PC-3 (cell line): ENCODE measurements at regions not wholly inside any gene's neighbourhood (a gene's known extent, or its start where the extent isn't known, plus 50 kb on each side); places are given as distances from the start of the nearest gene placed in this dataset.

Experiments used
- ATAC-seq: fragments of 200-7000 bp; cut with Tn5 transposase; 2 replicates; pipeline ENCODE4 v1.9.1; 2020; ENCODE audit warnings: mild to moderate bottlenecking, moderate library complexity
- BruUV-seq: library from RNA; stranded (reverse); fragments of 400-500 nt; replicated peaks from 2 replicates; lab custom pipeline; 2021; lab: Mats Ljungman, UMichigan
- CTCF ChIA-PET: fragments of 300-600 bp; sonication (Branson Sonifier 250); formaldehyde crosslinking; loops from one replicate; lab custom pipeline; 2022; ENCODE audit warnings: antibody characterized with exemption; lab: Charles Lee
- POLR2A ChIA-PET: fragments of 300-600 bp; sonication (Branson Sonifier 250); formaldehyde crosslinking; loops from one replicate; lab custom pipeline; 2022; ENCODE audit warnings: antibody characterized with exemption; ENCODE audit not compliant: unreplicated experiment; lab: Charles Lee
- DNase-seq: peaks from one replicate; pipeline ENCODE4 v3.0.0-alpha.2; 2015
- H2AFZ ChIP-seq: fragments of 300-600 bp; sonication (generic); 2 replicates; pipeline ENCODE4 v1.6.0; 2016; ENCODE audit warnings: antibody characterized with exemption, low read length
- H3F3A ChIP-seq: fragments of 300-600 bp; sonication (generic); one replicate; pipeline ENCODE4 v1.6.0; 2017; ENCODE audit warnings: antibody characterized with exemption, low read length, control low read depth, mild to moderate bottlenecking; ENCODE audit not compliant: unreplicated experiment
- H3K27ac ChIP-seq: fragments of 300-600 bp; sonication (generic); 2 replicates; pipeline ENCODE4 v1.5.1; 2016; ENCODE audit warnings: mild to moderate bottlenecking, low read length
- H3K27me3 ChIP-seq: fragments of 300-600 bp; sonication (generic); 2 replicates; pipeline ENCODE4 v1.6.1; 2016; ENCODE audit warnings: low read length, mixed read lengths
- H3K36me3 ChIP-seq: fragments of 300-600 bp; sonication (generic); 2 replicates; pipeline ENCODE4 v1.6.1; 2016; ENCODE audit warnings: low read depth, mixed run types, low read length, mixed read lengths
- H3K4me1 ChIP-seq: fragments of 300-600 bp; sonication (generic); 2 replicates; pipeline ENCODE4 v1.5.1; 2016; ENCODE audit warnings: low read length; ENCODE audit not compliant: insufficient read depth
- H3K4me2 ChIP-seq: fragments of 300-600 bp; sonication (generic); 2 replicates; pipeline ENCODE4 v1.6.0; 2016; ENCODE audit warnings: low read length
- H3K4me3 ChIP-seq: fragments of 300-600 bp; sonication (generic); 2 replicates; pipeline ENCODE4 v1.5.1; 2016; ENCODE audit warnings: mild to moderate bottlenecking, low read length, mixed read lengths
- H3K79me2 ChIP-seq: fragments of 300-600 bp; sonication (generic); 2 replicates; pipeline ENCODE4 v1.6.1; 2017; ENCODE audit warnings: low read length, mixed read lengths
- H3K9ac ChIP-seq: fragments of 300-600 bp; sonication (generic); 2 replicates; pipeline ENCODE4 v1.6.0; 2016; ENCODE audit warnings: mild to moderate bottlenecking, low read length
- H3K9me2 ChIP-seq: fragments of 300-600 bp; sonication (generic); replicated peaks from 2 replicates; pipeline ENCODE4 v1.6.1; 2016; ENCODE audit warnings: mixed run types, low read length, mixed read lengths
- H3K9me3 ChIP-seq: fragments of 300-600 bp; sonication (generic); 2 replicates; pipeline ENCODE4 v1.6.1; 2016; ENCODE audit warnings: low read length, mixed read lengths
- H4K20me1 ChIP-seq: fragments of 300-600 bp; sonication (generic); 2 replicates; pipeline ENCODE4 v1.6.1; 2016; ENCODE audit warnings: low read length, mixed read lengths
- EZH2 ChIP-seq: fragments of 300-600 bp; sonication (generic); IDR thresholded peaks from one replicate; pipeline ENCODE4 v1.6.1; 2017; ENCODE audit warnings: antibody characterized with exemption, mild to moderate bottlenecking, low read length; ENCODE audit not compliant: unreplicated experiment
- EZH2phosphoT487 ChIP-seq: fragments of 300-600 bp; sonication (generic); IDR thresholded peaks from 2 replicates; pipeline ENCODE4 v1.6.1; 2018; ENCODE audit warnings: mild to moderate bottlenecking, antibody characterized with exemption, low read length, borderline replicate concordance
- intact Hi-C: fragments of 100-400 bp; cut with micrococcal nuclease; formaldehyde crosslinking; loops from 2 replicates; pipeline ENCODE4 v1.9.0; 2023
- TF ChIP-seq, protein P1 (sequence below): fragments of 300-600 bp; sonication (generic); conservative IDR thresholded peaks from 2 replicates; pipeline ENCODE4 v1.5.1; 2017; ENCODE audit warnings: antibody characterized with exemption, low read depth, mild to moderate bottlenecking, low read length

DNA sequence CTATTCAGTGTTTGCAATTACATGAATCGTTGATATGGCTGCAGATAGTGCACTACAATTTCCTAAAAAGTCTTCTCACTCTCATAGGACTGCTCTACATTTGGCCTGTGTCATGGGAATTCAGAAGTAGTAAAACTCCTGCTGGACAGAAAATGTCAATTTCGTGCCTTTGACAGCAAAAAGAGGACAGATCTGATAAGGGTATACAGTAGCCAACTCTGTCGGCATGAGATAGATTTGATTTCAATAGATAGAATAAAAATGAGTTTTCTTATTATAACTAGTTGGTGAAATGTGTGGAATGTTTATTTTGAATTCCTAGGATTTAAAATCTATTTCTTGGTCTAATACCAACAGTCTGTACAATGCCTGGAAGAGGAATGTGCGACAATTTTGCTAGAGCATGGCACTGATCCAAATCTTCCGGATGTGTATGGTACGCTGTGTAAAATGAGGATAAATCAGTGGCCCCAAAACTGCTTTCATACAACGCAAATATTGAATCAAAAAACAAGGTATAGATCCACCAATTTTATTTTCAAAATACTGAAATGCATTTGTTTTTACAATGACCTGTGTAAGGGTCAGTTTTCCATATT, 133.5 kb upstream of the CDK13 start:
- Histone ChIP-seq H3K79me2 (no peaks in the 10 kb centered on the region), H3F3A (no peaks in the 10 kb centered on the region), H3K9ac (no peak overlapping the region), H3K4me1 (no peaks in the 10 kb centered on the region), H3K9me3 (no peaks in the 10 kb centered on the region), H3K4me3 (no peak overlapping the region), H4K20me1 (no peaks in the 10 kb centered on the region), H2AFZ (no peak overlapping the region), H3K9me2 (no peaks in the 10 kb centered on the region), H3K27ac (no peak overlapping the region), H3K27me3 (peaks cover 79% of the 10 kb centered on the region), H3K36me3 (no peaks in the 10 kb centered on the region), H3K4me2 (no peak overlapping the region)
- ATAC-seq (no peak), DNase-seq (no peak)
- TF ChIP-seq EZH2phosphoT487 (no peak), EZH2 (no peak)
- TF ChIP-seq, protein P1, sequence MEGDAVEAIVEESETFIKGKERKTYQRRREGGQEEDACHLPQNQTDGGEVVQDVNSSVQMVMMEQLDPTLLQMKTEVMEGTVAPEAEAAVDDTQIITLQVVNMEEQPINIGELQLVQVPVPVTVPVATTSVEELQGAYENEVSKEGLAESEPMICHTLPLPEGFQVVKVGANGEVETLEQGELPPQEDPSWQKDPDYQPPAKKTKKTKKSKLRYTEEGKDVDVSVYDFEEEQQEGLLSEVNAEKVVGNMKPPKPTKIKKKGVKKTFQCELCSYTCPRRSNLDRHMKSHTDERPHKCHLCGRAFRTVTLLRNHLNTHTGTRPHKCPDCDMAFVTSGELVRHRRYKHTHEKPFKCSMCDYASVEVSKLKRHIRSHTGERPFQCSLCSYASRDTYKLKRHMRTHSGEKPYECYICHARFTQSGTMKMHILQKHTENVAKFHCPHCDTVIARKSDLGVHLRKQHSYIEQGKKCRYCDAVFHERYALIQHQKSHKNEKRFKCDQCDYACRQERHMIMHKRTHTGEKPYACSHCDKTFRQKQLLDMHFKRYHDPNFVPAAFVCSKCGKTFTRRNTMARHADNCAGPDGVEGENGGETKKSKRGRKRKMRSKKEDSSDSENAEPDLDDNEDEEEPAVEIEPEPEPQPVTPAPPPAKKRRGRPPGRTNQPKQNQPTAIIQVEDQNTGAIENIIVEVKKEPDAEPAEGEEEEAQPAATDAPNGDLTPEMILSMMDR = no peak
- POLR2A ChIA-PET = no interaction called here
- CTCF ChIA-PET = no interaction called here
- intact Hi-C loops = no loop called here
- no TSS peak for BruUV-seq

DNA sequence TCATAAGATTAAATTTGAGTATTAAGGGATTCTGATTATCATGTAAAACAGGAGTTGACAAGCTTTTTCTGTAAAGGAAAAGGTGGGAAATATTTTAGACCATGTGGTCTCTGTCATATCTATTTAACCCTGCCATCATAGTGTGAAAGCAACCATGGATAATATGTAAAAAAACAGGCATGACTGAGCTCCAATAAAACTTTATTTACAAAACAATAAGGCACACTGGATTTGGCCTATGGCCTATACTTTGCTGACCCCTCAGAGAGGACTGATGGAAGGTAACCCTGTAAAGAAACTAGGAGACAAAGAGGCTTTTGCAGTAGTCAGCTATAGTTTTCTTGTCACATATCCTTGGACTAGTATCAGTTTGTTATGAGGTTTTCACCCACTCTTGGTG, 130.5 kb upstream of the CDK13 start:
- TF ChIP-seq EZH2 (no peak), EZH2phosphoT487 (no peak)
- TF ChIP-seq, protein P1 = no peak
- Histone ChIP-seq H3K79me2 (no peaks in the 10 kb centered on the region), H3K9me2 (no peaks in the 10 kb centered on the region), H3K9ac (no peak overlapping the region), H3K27me3 (peaks cover 88% of the 10 kb centered on the region), H3K36me3 (no peaks in the 10 kb centered on the region), H3K4me2 (no peak overlapping the region), H2AFZ (no peak overlapping the region), H3K4me1 (no peaks in the 10 kb centered on the region), H3K27ac (no peak overlapping the region), H3K4me3 (no peak overlapping the region), H4K20me1 (no peaks in the 10 kb centered on the region), H3K9me3 (no peaks in the 10 kb centered on the region), H3F3A (no peaks in the 10 kb centered on the region)
- DNase-seq = no peak
- POLR2A ChIA-PET = no interaction called here
- BruUV-seq = no TSS peak
- CTCF ChIA-PET = no interaction called here
- intact Hi-C loops = no loop called here
- no peak for ATAC-seq

DNA sequence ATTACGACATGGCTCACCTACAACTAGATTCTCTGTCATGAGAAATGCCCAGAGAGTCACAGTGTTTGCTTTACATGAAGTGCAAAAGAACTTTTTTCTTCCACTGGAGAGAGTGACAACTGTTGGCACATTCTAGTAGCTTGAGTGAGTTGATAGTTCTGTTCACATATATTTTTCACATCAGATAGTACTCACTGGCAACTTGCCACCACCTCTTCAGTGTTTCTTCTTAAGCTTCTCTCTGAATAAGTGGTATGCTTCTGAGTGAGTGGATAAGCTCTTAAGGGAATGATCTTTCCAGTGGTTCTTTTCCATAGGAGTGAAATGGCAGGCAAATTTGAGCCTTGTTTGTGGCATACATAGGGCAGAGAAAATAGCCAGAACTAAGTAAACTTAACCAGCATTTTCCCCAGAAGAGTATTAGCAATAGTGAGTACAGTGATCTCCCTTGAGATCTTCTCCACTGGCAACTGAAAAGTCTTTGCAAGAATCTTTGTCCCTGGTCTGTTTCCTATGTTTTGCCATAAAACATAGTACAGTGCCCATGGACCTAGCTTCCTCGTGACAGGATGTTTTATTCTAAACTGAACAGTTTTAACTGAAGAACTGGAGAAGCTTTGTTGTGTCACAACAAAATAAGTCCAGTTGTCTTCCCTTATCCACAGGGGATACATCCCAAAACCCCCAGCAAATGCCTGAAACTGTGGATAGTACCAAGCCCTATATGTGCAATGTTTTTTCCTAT, 125.4 kb upstream of the CDK13 start:
- Histone ChIP-seq H3K27ac (no peak overlapping the region), H3K9me3 (no peaks in the 10 kb centered on the region), H3K9me2 (no peaks in the 10 kb centered on the region), H3K36me3 (no peaks in the 10 kb centered on the region), H3K4me3 (no peak overlapping the region), H3K79me2 (no peaks in the 10 kb centered on the region), H3K9ac (no peak overlapping the region), H3F3A (no peaks in the 10 kb centered on the region), H3K27me3 (peaks cover 80% of the 10 kb centered on the region), H3K4me1 (no peaks in the 10 kb centered on the region), H2AFZ (no peak overlapping the region), H4K20me1 (no peaks in the 10 kb centered on the region), H3K4me2 (no peak overlapping the region)
- DNase-seq (no peak), ATAC-seq (no peak)
- BruUV-seq = no TSS peak
- POLR2A ChIA-PET = no interaction called here
- intact Hi-C loops = no loop called here
- TF ChIP-seq EZH2phosphoT487 = no peak
- TF ChIP-seq, protein P1 = no peak
- no peak for TF ChIP-seq EZH2
- CTCF ChIA-PET = no interaction called here
